Chondrocyte (in vitro differentiated cells): ENCODE measurements at regions not wholly inside any gene's neighbourhood (a gene's known extent, or its start where the extent isn't known, plus 50 kb on each side); places are given as distances from the start of the nearest gene placed in this dataset.

Experiments used
- DNase-seq: peaks from one replicate; pipeline ENCODE4 v3.0.0; 2021; ENCODE audit warnings: mixed read lengths, low spot score
- H3K27ac Mint-ChIP-seq: one replicate; pipeline ENCODE4 v1.8.0; 2021; ENCODE audit warnings: mild to moderate bottlenecking, moderate library complexity, mixed read lengths; ENCODE audit not compliant: unreplicated experiment
- H3K27me3 Mint-ChIP-seq: 2 replicates; pipeline ENCODE4 v1.8.0; 2021; ENCODE audit warnings: low read depth, mixed read lengths
- H3K36me3 Mint-ChIP-seq: 2 replicates; pipeline ENCODE4 v1.8.0; 2021; ENCODE audit warnings: low read depth, mixed read lengths
- H3K4me1 Mint-ChIP-seq: 2 replicates; pipeline ENCODE4 v1.8.0; 2021; ENCODE audit warnings: low read depth, mild to moderate bottlenecking, mixed read lengths
- H3K4me3 Mint-ChIP-seq: one replicate; pipeline ENCODE4 v1.8.0; 2021; ENCODE audit warnings: mild to moderate bottlenecking, moderate library complexity, mixed read lengths; ENCODE audit not compliant: unreplicated experiment
- H3K9me3 Mint-ChIP-seq: 2 replicates; pipeline ENCODE4 v1.8.0; 2021; ENCODE audit warnings: low read depth, mixed read lengths
- CTCF ChIP-seq: fragments of 200-600 bp; sonication (generic); IDR thresholded peaks from 2 replicates; pipeline ENCODE4 v1.5.0; 2021; ENCODE audit warnings: antibody characterized with exemption, mild to moderate bottlenecking, moderate library complexity

- Mint-ChIP-seq H3K4me1 (no peaks in the 10 kb centered on the region), H3K9me3 (no peaks in the 10 kb centered on the region), H3K36me3 (no peaks in the 10 kb centered on the region), H3K27me3 (peaks cover 28% of the 10 kb centered on the region), H3K27ac (no peak overlapping the region), H3K4me3 (no peak overlapping the region)
- DNase-seq: no peak
- no peak for TF ChIP-seq CTCF
Observed at GRCh38 chr22:44409974-44410316, 88.1 kb downstream of the RTL6 start.

GRCh38 chr22:44409211-44409973 is 88.6 kb downstream of the RTL6 start:
- peak; percentile 68 for DNase-seq
- H3K27ac Mint-ChIP-seq: no peak overlapping the region
- no peak for TF ChIP-seq CTCF
- H3K4me3 Mint-ChIP-seq: no peak overlapping the region
- H3K9me3 Mint-ChIP-seq: no peaks in the 10 kb centered on the region
- peaks cover 28% of the 10 kb centered on the region for H3K27me3 Mint-ChIP-seq
- no peaks in the 10 kb centered on the region for H3K4me1 Mint-ChIP-seq
- H3K36me3 Mint-ChIP-seq: no peaks in the 10 kb centered on the region

GRCh38 chr22:44408829-44409192 is 89.2 kb downstream of the RTL6 start:
- Mint-ChIP-seq H3K27me3 (peaks cover 28% of the 10 kb centered on the region), H3K27ac (no peak overlapping the region), H3K36me3 (no peaks in the 10 kb centered on the region), H3K4me3 (no peak overlapping the region), H3K9me3 (no peaks in the 10 kb centered on the region), H3K4me1 (no peaks in the 10 kb centered on the region)
- DNase-seq: no peak
- TF ChIP-seq CTCF: no peak

GRCh38 chr22:44407987-44408828 is 89.8 kb downstream of the RTL6 start:
- DNase-seq: peak; percentile 78
- no peak for TF ChIP-seq CTCF
- no peaks in the 10 kb centered on the region for H3K4me1 Mint-ChIP-seq

GRCh38 chr22:44407171-44407986 is 90.7 kb downstream of the RTL6 start:
- no peaks in the 10 kb centered on the region for H3K4me1 Mint-ChIP-seq
- H3K4me3 Mint-ChIP-seq: no peak overlapping the region
- H3K36me3 Mint-ChIP-seq: no peaks in the 10 kb centered on the region
- no peak overlapping the region for H3K27ac Mint-ChIP-seq
- peak; percentile 68 for DNase-seq
- H3K9me3 Mint-ChIP-seq: no peaks in the 10 kb centered on the region
- TF ChIP-seq CTCF: no peak
- H3K27me3 Mint-ChIP-seq: peaks cover 23% of the 10 kb centered on the region

More at GRCh38 chr22:44407987-44408828, 89.8 kb downstream of the RTL6 start:
- no peaks in the 10 kb centered on the region for H3K36me3 Mint-ChIP-seq
- no peaks in the 10 kb centered on the region for H3K9me3 Mint-ChIP-seq
- no peak overlapping the region for H3K27ac Mint-ChIP-seq
- H3K27me3 Mint-ChIP-seq: peaks cover 31% of the 10 kb centered on the region
- no peak overlapping the region for H3K4me3 Mint-ChIP-seq
